ENCODE measurements at regions not wholly inside any gene's neighbourhood (a gene's known extent, or its start where the extent isn't known, plus 50 kb on each side); places are given as distances from the start of the nearest gene placed in this dataset.
"Not testable (repeated sequence)": the region's sequence is repeated elsewhere in the genome, so short reads cannot be mapped to it uniquely, and the experiment has no call there.

DNA sequence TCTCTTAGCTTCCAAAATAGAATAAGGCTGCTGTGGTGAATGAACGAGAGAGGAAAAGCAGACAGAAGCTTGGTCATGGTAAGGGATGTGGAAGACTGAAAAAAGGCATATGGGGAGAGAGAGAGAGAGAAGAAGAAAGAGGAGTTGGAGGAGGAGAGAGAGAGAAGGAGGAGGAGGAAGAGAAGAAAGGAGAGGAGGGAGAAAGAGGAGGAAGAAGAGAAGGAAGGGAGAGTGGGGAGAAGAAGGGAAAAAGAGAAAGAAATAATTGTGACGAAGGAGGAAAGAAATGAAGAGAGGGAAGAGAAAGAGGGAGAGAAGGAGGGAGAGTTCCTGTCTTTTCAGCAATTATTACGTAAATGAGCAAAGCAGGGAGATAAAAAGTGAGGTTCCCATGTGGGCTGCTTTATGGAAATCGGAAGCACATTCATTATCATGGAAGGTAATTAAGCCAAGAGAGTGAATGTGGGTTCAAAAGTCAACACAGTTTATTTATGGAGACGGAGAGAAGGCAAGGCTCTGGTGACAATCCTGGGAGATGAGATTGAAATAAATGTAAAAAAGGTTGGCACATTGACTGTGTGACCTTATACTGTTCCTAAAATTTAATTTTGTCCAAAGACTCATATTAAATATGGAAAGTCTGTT is 611.2 kb downstream of the KIF4B start:
- no peak for DNase-seq

DNA sequence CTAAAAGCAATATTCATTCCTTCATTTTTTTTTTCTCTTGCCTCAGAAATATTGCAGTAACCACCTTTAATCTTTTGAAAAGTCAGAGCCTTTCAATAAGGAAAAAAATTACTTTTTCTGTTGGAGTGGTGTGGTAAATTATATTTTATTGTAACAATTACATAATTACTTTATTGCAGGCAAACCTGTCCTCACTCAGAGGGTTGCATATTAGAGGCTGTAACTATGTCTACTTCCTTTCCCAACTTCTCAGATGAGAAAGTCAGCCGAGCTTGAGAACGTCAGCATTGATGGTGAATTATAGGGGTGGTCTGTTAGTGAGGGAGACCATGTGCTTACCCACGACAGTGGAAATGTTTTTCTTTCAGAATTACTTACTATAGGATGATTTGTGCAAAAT is 611.8 kb downstream of the KIF4B start:
- no peak for DNase-seq

GRCh38 chr5:155625897-155626543 is 612.5 kb downstream of the KIF4B start:
- DNase-seq: no peak

- no peak for DNase-seq
These were observed 613.0 kb downstream of the KIF4B start for GRCh38 chr5:155626592-155626991.

- no peak for DNase-seq
These were observed 614.8 kb downstream of the KIF4B start for GRCh38 chr5:155628346-155628745.

GRCh38 chr5:155629597-155629996 is 616.0 kb downstream of the KIF4B start:
- DNase-seq: no peak

- DNase-seq: no peak
These were observed 617.6 kb downstream of the KIF4B start for GRCh38 chr5:155631116-155631515.

GRCh38 chr5:155633338-155633957 is 619.9 kb downstream of the KIF4B start:
- no peak for DNase-seq

DNA sequence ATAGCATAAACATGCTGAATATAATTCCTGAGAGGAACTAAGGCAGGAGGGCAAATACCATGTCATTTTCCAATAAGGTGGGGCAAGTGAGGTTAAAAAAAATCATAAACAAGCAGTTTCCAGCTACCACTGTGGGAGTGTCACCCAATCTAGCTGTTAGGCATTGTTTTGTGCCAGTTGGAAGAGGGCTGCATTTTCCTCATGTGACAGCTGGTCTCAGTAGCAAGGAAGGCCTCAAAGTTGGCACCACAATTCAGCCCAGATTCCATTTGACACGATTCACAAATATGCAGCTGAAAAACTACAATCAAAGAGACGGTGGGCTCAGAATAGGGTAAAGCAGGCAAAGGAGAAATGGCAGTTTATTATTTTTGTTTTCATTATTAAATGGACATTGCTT is 636.1 kb downstream of the KIF4B start:
- peak; percentile 69 for DNase-seq

DNA sequence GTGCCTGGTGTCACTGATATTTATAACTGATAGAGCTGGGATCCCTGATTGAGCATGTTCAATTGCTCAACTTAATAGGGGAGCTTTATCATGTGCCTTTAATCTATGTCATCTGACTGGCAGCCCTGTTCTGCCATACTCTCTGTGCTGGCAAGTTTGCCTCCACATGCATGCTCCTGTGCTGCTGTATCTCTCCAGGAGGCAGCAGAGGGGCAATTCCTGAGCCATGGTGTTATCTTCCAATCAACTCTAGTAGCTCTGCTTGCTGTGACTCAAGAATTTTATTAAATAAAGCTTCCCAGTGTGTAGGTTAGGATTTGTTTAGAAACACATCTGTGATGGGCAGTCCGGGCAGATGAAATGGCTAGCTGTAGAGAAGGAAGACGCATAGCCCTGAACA is 642.0 kb downstream of the KIF4B start:
- DNase-seq: no peak

GRCh38 chr5:155661859-155662258 is 648.3 kb downstream of the KIF4B start:
- no peak for DNase-seq

GRCh38 chr5:155665361-155665760 is 651.8 kb downstream of the KIF4B start:
- no peak for DNase-seq

GRCh38 chr5:155672001-155672400 is 655.0 kb upstream of the SGCD start:
- not testable (repeated sequence) for DNase-seq

- DNase-seq: no peak
These were observed 650.0 kb upstream of the SGCD start for GRCh38 chr5:155676967-155677366.

DNA sequence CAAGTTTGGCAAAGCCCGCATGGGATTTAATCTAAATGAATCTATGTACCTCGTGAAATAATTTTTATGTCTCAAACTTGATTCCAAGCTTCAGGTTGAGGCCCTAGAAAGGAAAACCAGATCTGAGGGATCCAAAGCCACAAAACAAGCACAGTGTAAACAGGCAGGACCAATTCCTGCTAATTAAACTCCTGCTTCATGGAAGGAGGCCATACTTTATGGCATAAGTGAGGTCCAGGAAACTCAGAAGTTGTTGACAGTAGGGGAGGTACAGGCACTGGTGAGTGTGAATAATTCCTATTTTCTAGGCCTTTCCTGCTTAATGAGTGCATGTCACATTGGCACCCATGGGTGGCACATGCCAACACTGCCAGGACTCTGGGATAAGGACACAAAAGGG is 648.6 kb upstream of the SGCD start:
- no peak for DNase-seq

DNA sequence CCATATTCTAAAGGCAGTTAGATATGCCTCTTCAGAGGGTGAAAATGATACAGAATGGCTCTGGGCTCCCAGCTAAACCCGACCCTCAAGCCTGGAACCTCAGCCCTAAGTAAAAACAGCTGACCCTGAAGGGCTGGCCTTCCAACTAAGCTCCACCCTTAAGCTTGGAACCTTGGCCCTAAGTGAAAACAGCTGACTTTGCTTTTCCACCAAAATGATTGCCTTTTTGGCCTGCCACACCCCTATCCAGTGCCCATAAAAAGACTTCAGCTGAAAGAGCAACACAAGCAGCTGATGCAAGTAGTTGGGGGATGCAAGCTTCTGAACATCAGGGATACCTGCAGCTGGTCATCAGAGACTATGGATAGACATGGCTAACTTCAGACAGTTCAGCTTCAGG is 647.4 kb upstream of the SGCD start:
- peak; percentile 27 for DNase-seq

DNA sequence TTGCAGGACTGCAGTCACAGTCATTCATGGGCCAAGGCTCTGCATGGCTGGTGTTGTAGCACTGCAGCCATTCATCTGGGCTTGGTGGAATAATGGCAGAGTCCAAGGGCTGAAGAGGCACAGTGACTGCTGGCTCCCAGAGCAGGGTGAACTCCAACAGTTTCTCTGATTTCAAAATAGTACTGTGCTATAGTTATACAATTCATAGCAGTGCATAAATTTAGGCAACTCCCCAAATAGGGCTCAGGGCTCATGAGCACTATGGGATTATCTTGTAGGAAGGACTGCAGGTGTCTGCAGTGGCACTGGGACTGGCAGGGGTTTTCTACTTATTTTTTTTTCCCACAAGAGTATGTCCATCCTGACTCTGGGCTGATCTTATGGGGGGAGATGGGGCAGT is 642.5 kb upstream of the SGCD start:
- DNase-seq: no peak

DNA sequence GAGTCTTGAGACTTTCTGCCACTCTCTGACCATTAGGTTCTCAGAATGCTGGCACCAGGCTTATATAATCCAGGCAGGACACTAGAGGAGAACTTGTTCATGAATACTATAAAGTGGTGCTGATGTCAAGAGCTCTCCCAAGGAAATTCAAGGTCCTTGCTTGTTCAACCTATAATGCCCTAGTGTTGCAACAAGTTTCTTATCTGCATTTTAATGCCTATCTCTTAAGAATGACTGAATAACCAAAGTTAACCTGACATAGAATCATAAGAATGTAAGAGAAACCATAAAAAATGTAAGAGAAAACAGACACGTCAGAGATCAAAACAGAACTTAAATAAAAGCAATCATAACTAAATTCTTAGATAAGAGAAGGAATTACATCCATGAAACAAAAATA is 640.8 kb upstream of the SGCD start:
- no peak for DNase-seq

GRCh38 chr5:155689406-155689805 is 637.6 kb upstream of the SGCD start:
- peak; percentile 12 for DNase-seq

- DNase-seq: no peak
These were observed 630.6 kb upstream of the SGCD start for GRCh38 chr5:155696362-155696761.

DNA sequence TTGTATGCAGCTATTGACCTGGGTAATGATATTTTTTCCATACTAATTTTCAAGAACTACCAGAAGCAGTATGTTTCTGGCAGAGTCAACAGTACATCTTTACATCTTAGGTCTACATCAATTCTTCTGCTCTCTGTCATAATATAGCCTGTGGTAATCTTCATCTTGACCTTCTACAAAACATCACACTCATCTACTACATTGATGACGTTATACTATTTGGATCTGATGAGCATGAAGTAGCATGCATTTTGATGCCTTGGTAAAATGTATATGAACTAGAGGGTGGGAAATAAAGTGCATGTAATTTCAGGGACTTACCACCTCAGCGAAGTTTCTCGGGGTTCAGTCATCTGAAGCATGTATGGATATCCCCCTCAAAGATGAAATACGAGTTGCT is 629.7 kb upstream of the SGCD start:
- DNase-seq: no peak

DNA sequence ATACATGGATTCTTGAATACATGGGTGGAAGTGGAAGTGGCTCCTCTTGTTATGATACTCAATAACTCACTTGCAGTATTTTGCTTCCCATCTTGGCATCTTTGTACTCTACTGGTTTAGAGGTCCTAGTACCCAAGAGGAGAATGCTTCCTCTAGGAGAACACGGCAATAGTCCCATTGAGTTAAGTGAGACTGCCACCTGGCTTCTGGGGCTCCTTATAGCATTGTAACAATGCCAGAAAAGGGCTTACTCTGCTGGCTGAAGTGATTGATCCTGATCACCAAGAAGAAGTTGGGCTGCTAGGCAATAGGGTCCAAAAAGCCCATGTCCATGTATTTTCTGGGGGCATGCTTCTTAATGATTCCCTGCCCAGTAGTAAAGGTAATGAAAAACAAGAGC is 627.6 kb upstream of the SGCD start:
- no peak for DNase-seq

- DNase-seq: peak; percentile 8
These were observed 626.6 kb upstream of the SGCD start for GRCh38 chr5:155700333-155700732.

- DNase-seq: no peak
These were observed 615.1 kb upstream of the SGCD start for GRCh38 chr5:155711882-155712281.

All from tongue (tissue), 1 donor.